ENCODE measurements at regions not wholly inside any gene's neighbourhood (a gene's known extent, or its start where the extent isn't known, plus 50 kb on each side); places are given as distances from the start of the nearest gene placed in this dataset.

- Mint-ChIP-seq H3K27me3 (ENCODE audit: low read depth) (no peaks in the 10 kb centered on the region), H3K36me3 (ENCODE audit: low read depth) (peaks cover 3% of the 10 kb centered on the region), H3K4me3 (no peak overlapping the region), H3K4me1 (peaks cover 42% of the 10 kb centered on the region), H3K27ac (ENCODE audit: unreplicated experiment) (peak overlapping the region; percentile 60), H3K9me3 (peaks cover 10% of the 10 kb centered on the region)
- no peak for DNase-seq (ENCODE audit: low read depth, low spot score)
- no peak for TF ChIP-seq CTCF (conservative IDR thresholded peaks at IDR 0.05)
These were observed 396.3 kb downstream of the IRS1 start for GRCh38 chr2:226403369-226403768.

- Mint-ChIP-seq H3K36me3 (ENCODE audit: low read depth) (no peaks in the 10 kb centered on the region), H3K4me1 (peaks cover 11% of the 10 kb centered on the region), H3K9me3 (peaks cover 10% of the 10 kb centered on the region), H3K27me3 (ENCODE audit: low read depth) (no peaks in the 10 kb centered on the region), H3K4me3 (no peak overlapping the region), H3K27ac (ENCODE audit: unreplicated experiment) (no peak overlapping the region)
- no peak for TF ChIP-seq CTCF (conservative IDR thresholded peaks at IDR 0.05)
- DNase-seq (ENCODE audit: low read depth, low spot score): no peak
These were observed 400.6 kb downstream of the IRS1 start for GRCh38 chr2:226399006-226399405.

DNA sequence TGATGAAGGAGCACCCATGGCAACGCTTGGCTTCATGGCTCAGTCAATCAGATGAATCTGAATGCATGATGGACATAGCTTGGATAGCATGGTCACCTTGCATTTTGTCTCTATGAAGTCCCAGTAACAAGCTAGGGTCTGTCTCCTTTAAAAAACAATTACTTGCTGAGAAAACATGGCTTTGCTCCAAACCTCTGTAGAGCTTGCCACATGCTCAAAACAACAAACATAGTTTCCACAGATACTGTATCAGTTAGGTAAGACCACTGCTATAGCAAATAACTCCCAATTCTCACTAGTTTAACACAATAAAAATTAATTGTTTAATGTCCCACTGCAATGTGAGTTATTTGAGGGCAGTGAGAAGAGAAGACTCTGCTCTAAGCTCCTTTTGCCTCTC, 401.0 kb downstream of the IRS1 start:
- DNase-seq (ENCODE audit: low read depth, low spot score): no peak
- H3K36me3 Mint-ChIP-seq (ENCODE audit: low read depth): no peaks in the 10 kb centered on the region
- H3K4me3 Mint-ChIP-seq: no peak overlapping the region
- TF ChIP-seq CTCF (conservative IDR thresholded peaks at IDR 0.05): no peak
- no peak overlapping the region for H3K27ac Mint-ChIP-seq (ENCODE audit: unreplicated experiment)
- no peaks in the 10 kb centered on the region for H3K27me3 Mint-ChIP-seq (ENCODE audit: low read depth)
- H3K9me3 Mint-ChIP-seq: peaks cover 10% of the 10 kb centered on the region
- H3K4me1 Mint-ChIP-seq: peaks cover 6% of the 10 kb centered on the region

DNA sequence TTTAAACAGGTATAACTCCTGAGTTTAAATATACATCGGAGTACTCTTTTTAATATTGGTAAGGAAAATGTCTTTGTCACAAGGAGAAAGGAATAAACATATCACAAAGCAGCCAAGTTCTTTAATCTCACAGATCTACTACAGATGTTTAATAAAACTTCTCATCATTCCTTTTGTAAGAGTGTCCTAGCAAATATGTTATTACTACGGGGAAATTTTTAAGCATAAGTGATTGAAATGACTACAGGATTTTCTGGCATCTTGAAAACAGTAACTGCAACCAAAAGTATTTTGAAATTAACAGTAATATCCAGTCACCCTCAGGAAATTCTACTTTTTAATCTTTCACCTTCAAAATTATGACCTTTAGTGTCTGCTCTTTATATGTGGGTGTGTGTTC, 403.1 kb downstream of the IRS1 start:
- H3K27ac Mint-ChIP-seq (ENCODE audit: unreplicated experiment): no peak overlapping the region
- H3K4me3 Mint-ChIP-seq: no peak overlapping the region
- H3K9me3 Mint-ChIP-seq: peaks cover 10% of the 10 kb centered on the region
- H3K27me3 Mint-ChIP-seq (ENCODE audit: low read depth): no peaks in the 10 kb centered on the region
- no peaks in the 10 kb centered on the region for H3K36me3 Mint-ChIP-seq (ENCODE audit: low read depth)
- no peaks in the 10 kb centered on the region for H3K4me1 Mint-ChIP-seq
- TF ChIP-seq CTCF (conservative IDR thresholded peaks at IDR 0.05): no peak
- no peak for DNase-seq (ENCODE audit: low read depth, low spot score)

DNA sequence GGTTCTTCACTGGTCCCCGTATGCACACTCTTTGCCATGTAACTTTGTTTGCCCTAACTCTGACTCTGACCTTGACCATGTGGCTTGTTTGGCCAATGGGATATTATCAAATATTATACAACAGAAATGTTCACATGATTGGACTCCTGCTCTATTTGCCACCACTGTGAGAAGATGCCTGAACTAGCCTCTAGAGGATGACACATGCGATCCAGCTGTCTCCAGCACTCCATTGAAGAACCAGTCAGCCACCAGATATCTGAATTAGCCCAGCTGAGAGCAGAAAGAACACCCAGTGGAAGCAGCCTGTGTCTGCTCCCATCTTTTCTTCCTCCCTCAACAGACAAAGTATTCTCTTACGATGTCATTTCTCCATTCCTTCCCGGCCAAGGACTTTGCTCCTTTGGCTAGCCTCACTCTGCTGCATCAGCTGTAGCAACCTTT, 412.1 kb downstream of the IRS1 start:
- Mint-ChIP-seq H3K36me3 (ENCODE audit: low read depth) (no peaks in the 10 kb centered on the region), H3K4me3 (no peak overlapping the region), H3K9me3 (peaks cover 2% of the 10 kb centered on the region), H3K27me3 (ENCODE audit: low read depth) (no peaks in the 10 kb centered on the region), H3K4me1 (no peaks in the 10 kb centered on the region), H3K27ac (ENCODE audit: unreplicated experiment) (peak overlapping the region; percentile 5)
- DNase-seq (ENCODE audit: low read depth, low spot score): no peak
- TF ChIP-seq CTCF (conservative IDR thresholded peaks at IDR 0.05): no peak

DNA sequence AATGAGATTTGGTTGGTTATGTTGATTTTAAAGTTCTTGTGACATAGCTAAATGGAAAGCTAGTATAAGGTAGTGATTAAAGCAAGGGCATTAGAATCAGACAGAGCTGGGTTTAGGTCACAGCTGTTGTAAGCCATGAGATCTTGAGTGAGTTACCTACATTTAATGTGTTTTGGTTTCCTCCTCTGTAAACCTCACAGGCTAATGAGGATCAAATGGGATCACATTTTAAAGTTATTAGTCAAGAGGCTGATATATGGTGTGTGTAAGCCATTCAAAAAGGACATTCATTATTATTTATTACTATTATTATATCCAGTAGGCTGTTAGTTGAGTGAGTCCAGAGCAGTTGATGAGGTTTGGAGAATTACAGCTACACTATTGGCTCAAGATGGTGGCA, 416.2 kb downstream of the IRS1 start:
- H3K9me3 Mint-ChIP-seq: no peaks in the 10 kb centered on the region
- H3K4me3 Mint-ChIP-seq: no peak overlapping the region
- H3K36me3 Mint-ChIP-seq (ENCODE audit: low read depth): no peaks in the 10 kb centered on the region
- H3K4me1 Mint-ChIP-seq: no peaks in the 10 kb centered on the region
- no peaks in the 10 kb centered on the region for H3K27me3 Mint-ChIP-seq (ENCODE audit: low read depth)
- no peak for DNase-seq (ENCODE audit: low read depth, low spot score)
- TF ChIP-seq CTCF (conservative IDR thresholded peaks at IDR 0.05): no peak
- H3K27ac Mint-ChIP-seq (ENCODE audit: unreplicated experiment): no peak overlapping the region
